ENCODE measurements at regions not wholly inside any gene's neighbourhood (a gene's known extent, or its start where the extent isn't known, plus 50 kb on each side); places are given as distances from the start of the nearest gene placed in this dataset.
A peak's percentile ranks its signal among the peaks of the same experiment; 100 is the strongest.

GRCh38 chr4:41865306-41865980, 69.8 kb upstream of the TMEM33 start:
- peak; percentile 37 for DNase-seq (ENCODE audit: low spot score)

GRCh38 chr4:41859087-41859486, 76.1 kb upstream of the TMEM33 start:
- DNase-seq (ENCODE audit: low spot score), result no peak

- DNase-seq (ENCODE audit: low spot score), result no peak
These were observed 78.0 kb upstream of the TMEM33 start for GRCh38 chr4:41857226-41857641.

GRCh38 chr4:41856797-41857196, 78.4 kb upstream of the TMEM33 start:
- DNase-seq (ENCODE audit: low spot score), result no peak

GRCh38 chr4:41853973-41854372, 81.3 kb upstream of the TMEM33 start:
- no peak for DNase-seq (ENCODE audit: low spot score)

- no peak for DNase-seq (ENCODE audit: low spot score)
These were observed 83.0 kb upstream of the TMEM33 start for GRCh38 chr4:41852229-41852628.

- DNase-seq (ENCODE audit: low spot score), result no peak
These were observed 83.6 kb upstream of the TMEM33 start for GRCh38 chr4:41851621-41852020.

GRCh38 chr4:41844327-41844726, 90.9 kb upstream of the TMEM33 start:
- peak; percentile 26 for DNase-seq (ENCODE audit: low spot score)

GRCh38 chr4:41839916-41840854, 91.7 kb upstream of the PHOX2B start:
- DNase-seq (ENCODE audit: low spot score), result no peak

- no peak for DNase-seq (ENCODE audit: low spot score)
These were observed 90.1 kb upstream of the PHOX2B start for GRCh38 chr4:41838590-41838989.

- DNase-seq (ENCODE audit: low spot score), result no peak
These were observed 86.9 kb upstream of the PHOX2B start for GRCh38 chr4:41835321-41835995.

GRCh38 chr4:41832961-41833360, 84.4 kb upstream of the PHOX2B start:
- DNase-seq (ENCODE audit: low spot score), result no peak

GRCh38 chr4:41822325-41822724, 73.8 kb upstream of the PHOX2B start:
- DNase-seq (ENCODE audit: low spot score), result no peak

GRCh38 chr4:41820473-41820872, 71.9 kb upstream of the PHOX2B start:
- DNase-seq (ENCODE audit: low spot score), result no peak

GRCh38 chr4:41819621-41820020, 71.1 kb upstream of the PHOX2B start:
- DNase-seq (ENCODE audit: low spot score), result no peak

- DNase-seq (ENCODE audit: low spot score), result no peak
These were observed 66.9 kb upstream of the PHOX2B start for GRCh38 chr4:41815473-41815872.

- DNase-seq (ENCODE audit: low spot score), result peak; percentile 37
These were observed 66.0 kb upstream of the PHOX2B start for GRCh38 chr4:41814565-41814964.

- no peak for DNase-seq (ENCODE audit: low spot score)
These were observed 58.3 kb upstream of the PHOX2B start for GRCh38 chr4:41806807-41807206.

- DNase-seq (ENCODE audit: low spot score), result no peak
These were observed 54.1 kb upstream of the PHOX2B start for GRCh38 chr4:41802590-41802989.

- DNase-seq (ENCODE audit: low spot score), result peak; percentile 19
These were observed 50.6 kb upstream of the PHOX2B start for GRCh38 chr4:41799126-41799525.

Data from iPS-NIHi11 (cell line).